Caco-2 (cell line): ENCODE measurements at regions not wholly inside any gene's neighbourhood (a gene's known extent, or its start where the extent isn't known, plus 50 kb on each side); places are given as distances from the start of the nearest gene placed in this dataset.

Experiments
- BruUV-seq: library from RNA; stranded (reverse); fragments of 400-500 nt; replicated peaks from 2 replicates; lab custom pipeline; 2021; lab: Mats Ljungman, UMichigan
- CTCF ChIA-PET: fragments of 300-600 bp; sonication (Branson Sonifier 250); formaldehyde crosslinking; loops from one replicate; lab custom pipeline; 2022; ENCODE audit warnings: antibody characterized with exemption; lab: Charles Lee
- POLR2A ChIA-PET: fragments of 300-600 bp; sonication (Branson Sonifier 250); formaldehyde crosslinking; loops from one replicate; lab custom pipeline; 2022; ENCODE audit warnings: antibody characterized with exemption; lab: Charles Lee
- DNase-seq, 2 experiments: peaks; one replicate each; pipeline versions ENCODE4 v3.0.0 to v3.0.0-alpha.2; 2020 to 2022
- H3K27me3 ChIP-seq: replicated peaks from 2 replicates; pipeline ENCODE4 v1.6.0; 2011; ENCODE audit warnings: low read length; ENCODE audit not compliant: control insufficient read depth, insufficient read depth
- H3K36me3 ChIP-seq: 2 replicates; pipeline ENCODE4 v1.5.1; 2011; ENCODE audit warnings: low read length; ENCODE audit not compliant: control insufficient read depth, insufficient read depth
- H3K4me1 ChIP-seq: fragments of 250-450 bp; sonication (Bioruptor Pico); 2 replicates; pipeline ENCODE4 v1.5.1; 2020; ENCODE audit warnings: mild to moderate bottlenecking
- H3K4me3 ChIP-seq: 2 replicates; pipeline ENCODE4 v1.5.1; 2011; ENCODE audit warnings: low read depth, mild to moderate bottlenecking, control low read depth, low read length
- H3K9me3 ChIP-seq: fragments of 250-450 bp; sonication (Bioruptor Pico); 2 replicates; pipeline ENCODE4 v1.5.1; 2020; ENCODE audit warnings: mild to moderate bottlenecking, moderate library complexity
- H3K27ac Mint-ChIP-seq: one replicate; pipeline ENCODE4 v1.8.0; 2022; ENCODE audit warnings: mixed read lengths; ENCODE audit not compliant: unreplicated experiment
- H3K27me3 Mint-ChIP-seq: one replicate; pipeline ENCODE4 v1.8.0; 2022; ENCODE audit warnings: mixed read lengths; ENCODE audit not compliant: insufficient read depth, unreplicated experiment
- H3K36me3 Mint-ChIP-seq: one replicate; pipeline ENCODE4 v1.8.0; 2022; ENCODE audit warnings: mild to moderate bottlenecking, mixed read lengths; ENCODE audit not compliant: insufficient read depth, unreplicated experiment
- H3K4me1 Mint-ChIP-seq: one replicate; pipeline ENCODE4 v1.8.0; 2022; ENCODE audit warnings: low read depth, mixed read lengths; ENCODE audit not compliant: unreplicated experiment
- H3K4me3 Mint-ChIP-seq: one replicate; pipeline ENCODE4 v1.8.0; 2022; ENCODE audit warnings: mild to moderate bottlenecking, moderate library complexity, mixed read lengths; ENCODE audit not compliant: unreplicated experiment
- H3K9me3 Mint-ChIP-seq: one replicate; pipeline ENCODE4 v1.8.0; 2022; ENCODE audit warnings: mixed read lengths; ENCODE audit not compliant: unreplicated experiment
- intact Hi-C: fragments of 100-400 bp; cut with micrococcal nuclease; formaldehyde crosslinking; loops from one replicate; pipeline ENCODE4 v1.10.0; 2022; ENCODE audit not compliant: unreplicated experiment
- TF ChIP-seq, protein P1 (sequence below), 2 experiments: fragments of 200-600 bp in 1 of 2; IDR thresholded peaks; 1 replicate in 1 of 2; 2 replicates in 1 of 2; pipeline versions ENCODE4 v1.5.1 to v1.8.0; 2011 to 2022; ENCODE audit warnings: antibody characterized with exemption in 1 of 2, control low read depth in 1 of 2, inconsistent platforms in 1 of 2, low read depth in 1 of 2, low read length in 1 of 2, mild to moderate bottlenecking in 1 of 2, moderate library complexity in 1 of 2; ENCODE audit not compliant: insufficient read depth in 1 of 2, severe bottlenecking in 1 of 2, unreplicated experiment in 1 of 2

DNA sequence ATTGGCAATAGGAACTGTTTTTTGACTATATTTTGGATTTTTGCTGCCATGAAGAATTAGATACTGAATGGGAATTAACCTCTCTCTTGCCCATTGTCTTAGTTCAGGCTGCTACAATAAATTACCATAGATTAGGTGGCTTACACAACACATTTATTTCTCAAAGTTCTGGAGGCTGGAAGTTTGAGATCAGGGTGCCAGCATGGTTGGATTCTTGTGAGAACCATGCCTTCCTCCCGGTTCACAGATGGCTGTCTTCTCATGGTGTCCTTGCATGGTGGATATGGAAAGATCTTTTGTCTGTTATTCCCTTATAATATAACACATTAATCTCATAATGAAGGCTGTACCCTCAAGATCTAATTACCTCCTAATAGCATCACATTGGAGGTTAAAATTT is 836.4 kb downstream of the SLC4A3 start:
- no peaks in the 10 kb centered on the region for H3K27me3 ChIP-seq
- no peak overlapping the region for H3K4me3 ChIP-seq
- Mint-ChIP-seq H3K4me1 (no peaks in the 10 kb centered on the region), H3K4me3 (no peak overlapping the region), H3K27ac (no peak overlapping the region), H3K9me3 (no peaks in the 10 kb centered on the region), H3K27me3 (peaks cover 17% of the 10 kb centered on the region), H3K36me3 (no peaks in the 10 kb centered on the region)
- intact Hi-C loops: no loop called here
- no peaks in the 10 kb centered on the region for H3K36me3 ChIP-seq
- no TSS peak for BruUV-seq
- TF ChIP-seq, protein P1, sequence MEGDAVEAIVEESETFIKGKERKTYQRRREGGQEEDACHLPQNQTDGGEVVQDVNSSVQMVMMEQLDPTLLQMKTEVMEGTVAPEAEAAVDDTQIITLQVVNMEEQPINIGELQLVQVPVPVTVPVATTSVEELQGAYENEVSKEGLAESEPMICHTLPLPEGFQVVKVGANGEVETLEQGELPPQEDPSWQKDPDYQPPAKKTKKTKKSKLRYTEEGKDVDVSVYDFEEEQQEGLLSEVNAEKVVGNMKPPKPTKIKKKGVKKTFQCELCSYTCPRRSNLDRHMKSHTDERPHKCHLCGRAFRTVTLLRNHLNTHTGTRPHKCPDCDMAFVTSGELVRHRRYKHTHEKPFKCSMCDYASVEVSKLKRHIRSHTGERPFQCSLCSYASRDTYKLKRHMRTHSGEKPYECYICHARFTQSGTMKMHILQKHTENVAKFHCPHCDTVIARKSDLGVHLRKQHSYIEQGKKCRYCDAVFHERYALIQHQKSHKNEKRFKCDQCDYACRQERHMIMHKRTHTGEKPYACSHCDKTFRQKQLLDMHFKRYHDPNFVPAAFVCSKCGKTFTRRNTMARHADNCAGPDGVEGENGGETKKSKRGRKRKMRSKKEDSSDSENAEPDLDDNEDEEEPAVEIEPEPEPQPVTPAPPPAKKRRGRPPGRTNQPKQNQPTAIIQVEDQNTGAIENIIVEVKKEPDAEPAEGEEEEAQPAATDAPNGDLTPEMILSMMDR (IDR thresholded peaks at IDR 0.05; ENCODE audit: insufficient read depth in 1 of 2, low read depth in 1 of 2, low read length in 1 of 2, severe bottlenecking in 1 of 2, unreplicated experiment in 1 of 2): no peak
- DNase-seq: no peak
- H3K4me1 ChIP-seq: no peaks in the 10 kb centered on the region
- ChIA-PET POLR2A (no interaction called here), CTCF (no interaction called here)
- no peaks in the 10 kb centered on the region for H3K9me3 ChIP-seq

DNA sequence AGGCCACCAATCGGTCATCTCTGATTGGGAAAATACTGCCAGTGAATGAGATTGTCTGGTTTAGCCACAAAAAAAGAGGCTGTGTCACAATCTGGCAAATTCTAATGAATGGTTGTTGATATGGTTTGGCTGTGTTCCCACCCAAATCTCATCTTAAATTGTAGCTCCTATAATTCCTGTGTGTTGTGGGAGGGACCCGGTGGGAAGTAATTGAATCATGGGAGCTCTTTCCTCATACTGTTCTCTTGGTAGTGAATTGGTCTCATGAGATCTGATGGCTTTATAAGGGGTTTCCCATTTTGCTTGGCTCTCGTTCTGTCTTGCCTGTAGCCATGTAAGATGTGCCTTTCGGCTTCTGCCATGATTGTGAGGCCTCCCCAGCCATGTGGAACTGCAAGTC is 838.3 kb downstream of the SLC4A3 start:
- no TSS peak for BruUV-seq
- Mint-ChIP-seq H3K4me3 (no peak overlapping the region), H3K36me3 (no peaks in the 10 kb centered on the region), H3K4me1 (no peaks in the 10 kb centered on the region), H3K9me3 (no peaks in the 10 kb centered on the region), H3K27me3 (peaks cover 17% of the 10 kb centered on the region), H3K27ac (no peak overlapping the region)
- H3K4me1 ChIP-seq: no peaks in the 10 kb centered on the region
- no peak for DNase-seq
- ChIA-PET CTCF (no interaction called here), POLR2A (no interaction called here)
- no peaks in the 10 kb centered on the region for H3K27me3 ChIP-seq
- H3K36me3 ChIP-seq: no peaks in the 10 kb centered on the region
- intact Hi-C loops: no loop called here
- H3K9me3 ChIP-seq: no peaks in the 10 kb centered on the region
- H3K4me3 ChIP-seq: no peak overlapping the region
- TF ChIP-seq, protein P1 (IDR thresholded peaks at IDR 0.05; ENCODE audit: insufficient read depth in 1 of 2, low read depth in 1 of 2, low read length in 1 of 2, severe bottlenecking in 1 of 2, unreplicated experiment in 1 of 2): no peak

DNA sequence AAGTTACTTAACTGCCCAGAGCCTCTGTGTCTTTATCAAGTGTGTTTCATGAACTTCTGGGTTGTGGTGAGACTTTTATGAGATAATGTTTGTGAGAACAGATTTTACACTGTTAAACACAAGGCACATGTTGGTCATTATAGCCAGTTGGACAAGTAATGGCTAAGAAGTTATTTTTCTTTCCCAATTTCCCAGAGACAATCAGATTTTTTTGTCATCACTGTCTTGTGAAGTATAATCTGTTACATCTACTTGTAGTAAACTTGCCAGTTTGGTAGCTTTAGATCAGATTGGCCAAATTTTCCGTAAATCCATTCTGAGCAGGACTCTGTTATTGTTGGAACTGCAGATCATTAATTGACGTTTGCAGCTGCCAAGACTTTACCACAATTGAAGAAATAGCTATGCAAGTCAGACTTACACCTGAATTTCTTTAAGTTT is 838.8 kb downstream of the SLC4A3 start:
- Mint-ChIP-seq H3K27ac (no peak overlapping the region), H3K4me3 (no peak overlapping the region), H3K4me1 (no peaks in the 10 kb centered on the region), H3K36me3 (no peaks in the 10 kb centered on the region), H3K9me3 (no peaks in the 10 kb centered on the region), H3K27me3 (peaks cover 17% of the 10 kb centered on the region)
- BruUV-seq: no TSS peak
- intact Hi-C loops: no loop called here
- no peak for DNase-seq
- POLR2A ChIA-PET: no interaction called here
- Histone ChIP-seq H3K27me3 (no peaks in the 10 kb centered on the region), H3K4me3 (no peak overlapping the region), H3K36me3 (no peaks in the 10 kb centered on the region), H3K9me3 (no peaks in the 10 kb centered on the region), H3K4me1 (no peaks in the 10 kb centered on the region)
- TF ChIP-seq, protein P1 (IDR thresholded peaks at IDR 0.05; ENCODE audit: insufficient read depth in 1 of 2, low read depth in 1 of 2, low read length in 1 of 2, severe bottlenecking in 1 of 2, unreplicated experiment in 1 of 2): no peak
- CTCF ChIA-PET: no interaction called here
